BJ (cell line): ENCODE measurements at regions not wholly inside any gene's neighbourhood (a gene's known extent, or its start where the extent isn't known, plus 50 kb on each side); places are given as distances from the start of the nearest gene placed in this dataset.

Experiments used
- CTCF ChIA-PET: fragments of 350-600 bp; formaldehyde crosslinking; extraction: SDS; loops from one replicate; lab custom pipeline; 2021; ENCODE audit warnings: antibody characterized with exemption, inconsistent platforms; lab: Yijun Ruan, JAX
- POLR2A ChIA-PET: fragments of 300-600 bp; sonication (Branson Sonifier 250); formaldehyde crosslinking; extraction: SDS; loops from one replicate; lab custom pipeline; 2021; ENCODE audit warnings: antibody characterized with exemption; lab: Charles Lee
- DNase-seq: peaks from one replicate; pipeline ENCODE4 v3.0.0-alpha.2; 2011; ENCODE audit warnings: low read depth
- H3K27me3 ChIP-seq: 2 replicates; pipeline ENCODE4 v1.6.0; 2011; ENCODE audit warnings: low read length; ENCODE audit not compliant: control insufficient read depth, insufficient read depth
- H3K36me3 ChIP-seq: 2 replicates; pipeline ENCODE4 v1.5.1; 2011; ENCODE audit warnings: low read length; ENCODE audit not compliant: control insufficient read depth, insufficient read depth
- H3K4me3 ChIP-seq: 2 replicates; pipeline ENCODE4 v1.5.1; 2011; ENCODE audit warnings: low read depth, mild to moderate bottlenecking, control low read depth, low read length
- CTCF ChIP-seq: IDR thresholded peaks from 2 replicates; pipeline ENCODE4 v1.5.1; 2011; ENCODE audit warnings: low read depth, mild to moderate bottlenecking, control low read depth, inconsistent platforms, low read length, moderate library complexity; ENCODE audit not compliant: insufficient read depth

- H3K4me3 ChIP-seq, result no peak overlapping the region
- POLR2A ChIA-PET, result no interaction called here
- no peak for DNase-seq
- no peaks in the 10 kb centered on the region for H3K27me3 ChIP-seq
- TF ChIP-seq CTCF, result no peak
- H3K36me3 ChIP-seq, result no peaks in the 10 kb centered on the region
- CTCF ChIA-PET, result no interaction called here
Observed at GRCh38 chr6:170095273-170095981, 195.5 kb downstream of the DLL1 start.

- no peaks in the 10 kb centered on the region for H3K27me3 ChIP-seq
- CTCF ChIA-PET, result no interaction called here
- no peak for TF ChIP-seq CTCF
- H3K36me3 ChIP-seq, result no peaks in the 10 kb centered on the region
- POLR2A ChIA-PET, result no interaction called here
- no peak overlapping the region for H3K4me3 ChIP-seq
- no peak for DNase-seq
Observed at GRCh38 chr6:170094686-170095272, 196.1 kb downstream of the DLL1 start.

GRCh38 chr6:170093658-170094596, 197.0 kb downstream of the DLL1 start:
- no peak for DNase-seq
- TF ChIP-seq CTCF, result no peak
- no peak overlapping the region for H3K4me3 ChIP-seq
- H3K36me3 ChIP-seq, result no peaks in the 10 kb centered on the region
- CTCF ChIA-PET, result no interaction called here
- POLR2A ChIA-PET, result no interaction called here
- no peaks in the 10 kb centered on the region for H3K27me3 ChIP-seq

- ChIA-PET POLR2A (no interaction called here), CTCF (no interaction called here)
- no peaks in the 10 kb centered on the region for H3K27me3 ChIP-seq
- H3K36me3 ChIP-seq, result no peaks in the 10 kb centered on the region
- no peak overlapping the region for H3K4me3 ChIP-seq
- DNase-seq, result no peak
- no peak for TF ChIP-seq CTCF
Observed at GRCh38 chr6:170093276-170093657, 197.6 kb downstream of the DLL1 start.

GRCh38 chr6:170092826-170093225, 198.1 kb downstream of the DLL1 start:
- DNase-seq, result no peak
- POLR2A ChIA-PET, result no interaction called here
- no peak for TF ChIP-seq CTCF
- Histone ChIP-seq H3K27me3 (no peaks in the 10 kb centered on the region), H3K36me3 (no peaks in the 10 kb centered on the region), H3K4me3 (no peak overlapping the region)
- CTCF ChIA-PET, result interaction anchor here (0.9 kb wide), 1 partner anchor 14 kb away, joined by 3 read pairs; no protein-coding TSS in a partner anchor
